Smooth muscle cell (in vitro differentiated cells): ENCODE measurements at regions not wholly inside any gene's neighbourhood (a gene's known extent, or its start where the extent isn't known, plus 50 kb on each side); places are given as distances from the start of the nearest gene placed in this dataset.
"Not testable (repeated sequence)": the region's sequence is repeated elsewhere in the genome, so short reads cannot be mapped to it uniquely, and the experiment has no call there.

Experiments
- DNase-seq: peaks from one replicate; lab custom pipeline; 2025; ENCODE audit not compliant: unreplicated experiment; lab: John Stamatoyannopoulos, UW
- H2AFZ ChIP-seq: fragments of 200-600 bp; sonication (generic); 2 replicates; pipeline ENCODE4 v1.6.0; 2016; ENCODE audit warnings: antibody characterized with exemption, low read depth, mild to moderate bottlenecking
- H3F3A ChIP-seq: fragments of 200-600 bp; sonication (generic); 2 replicates; pipeline ENCODE4 v1.6.0; 2017; ENCODE audit warnings: antibody characterized with exemption, low read depth
- H3K27ac ChIP-seq: fragments of 200-600 bp; sonication (generic); 2 replicates; pipeline ENCODE4 v1.5.1; 2016; ENCODE audit warnings: low read depth, mild to moderate bottlenecking
- H3K27me3 ChIP-seq: fragments of 200-600 bp; sonication (generic); 2 replicates; pipeline ENCODE4 v1.6.1; 2016; ENCODE audit warnings: low read depth, mild to moderate bottlenecking
- H3K36me3 ChIP-seq: fragments of 200-600 bp; sonication (generic); 2 replicates; pipeline ENCODE4 v1.5.1; 2016; ENCODE audit warnings: low read depth
- H3K4me1 ChIP-seq: fragments of 200-600 bp; sonication (generic); 2 replicates; pipeline ENCODE4 v1.5.1; 2016; ENCODE audit warnings: low read depth
- H3K4me2 ChIP-seq: fragments of 200-600 bp; sonication (generic); 2 replicates; pipeline ENCODE4 v1.6.0; 2016; ENCODE audit warnings: mild to moderate bottlenecking
- H3K4me3 ChIP-seq: fragments of 200-600 bp; sonication (generic); 2 replicates; pipeline ENCODE4 v1.5.1; 2016; ENCODE audit warnings: mild to moderate bottlenecking
- H3K79me2 ChIP-seq: fragments of 200-600 bp; sonication (generic); 2 replicates; pipeline ENCODE4 v1.6.0; 2016; ENCODE audit warnings: low read depth, mild to moderate bottlenecking
- H3K9ac ChIP-seq: fragments of 200-600 bp; sonication (generic); 2 replicates; pipeline ENCODE4 v1.6.0; 2016; ENCODE audit warnings: low read depth
- H3K9me3 ChIP-seq: fragments of 200-600 bp; sonication (generic); replicated peaks from 2 replicates; pipeline ENCODE4 v1.5.1; 2016; ENCODE audit warnings: low read depth
- H4K20me1 ChIP-seq: fragments of 200-600 bp; sonication (generic); 2 replicates; pipeline ENCODE4 v1.6.0; 2016; ENCODE audit warnings: low read depth
- WGBS: methylation state at CpG from one replicate; pipeline ENCODE4 v1.1.7; 2016; ENCODE audit warnings: low lambda C conversion rate; 5-methylcytosine and 5-hydroxymethylcytosine counted together

GRCh38 chr9:41047792-41048191, 80.7 kb downstream of the FOXD4L6 start:
- H3K4me1 ChIP-seq, H3K27me3 ChIP-seq, H3K4me3 ChIP-seq, H2AFZ ChIP-seq, DNase-seq, H3K36me3 ChIP-seq, H3K9ac ChIP-seq, H3K27ac ChIP-seq, H3K79me2 ChIP-seq, H3F3A ChIP-seq, H3K4me2 ChIP-seq, H3K9me3 ChIP-seq, H4K20me1 ChIP-seq: not testable (repeated sequence)

- WGBS = 88% methylated on average over 2 of the region's 2 CpGs
- H3F3A ChIP-seq, H2AFZ ChIP-seq: not testable (repeated sequence)
Measured at GRCh38 chr9:41044930-41045329, 83.6 kb downstream of the FOXD4L6 start.

GRCh38 chr9:41043433-41043832, 85.0 kb downstream of the FOXD4L6 start:
- H3K4me3 ChIP-seq, H3K27me3 ChIP-seq, H4K20me1 ChIP-seq, H3K9me3 ChIP-seq, H3F3A ChIP-seq, DNase-seq, H3K36me3 ChIP-seq, H2AFZ ChIP-seq, H3K4me1 ChIP-seq, H3K4me2 ChIP-seq, H3K27ac ChIP-seq, H3K79me2 ChIP-seq, H3K9ac ChIP-seq: not testable (repeated sequence)
- WGBS = no CpG with 5 or more reads among the region's 1 CpG

More at GRCh38 chr9:41044930-41045329, 83.6 kb downstream of the FOXD4L6 start:
- not testable (repeated sequence) for H3K4me2 ChIP-seq, H3K27ac ChIP-seq, H3K9me3 ChIP-seq, H3K4me1 ChIP-seq, H3K9ac ChIP-seq, H3K4me3 ChIP-seq, H3K36me3 ChIP-seq, DNase-seq, H3K79me2 ChIP-seq, H4K20me1 ChIP-seq, H3K27me3 ChIP-seq

GRCh38 chr9:41042111-41042510, 86.4 kb downstream of the FOXD4L6 start:
- DNase-seq, H3F3A ChIP-seq, H2AFZ ChIP-seq, H3K27ac ChIP-seq, H3K27me3 ChIP-seq, H3K4me1 ChIP-seq, H3K4me3 ChIP-seq, H3K79me2 ChIP-seq, H3K9ac ChIP-seq, H3K36me3 ChIP-seq, H3K9me3 ChIP-seq, H3K4me2 ChIP-seq, H4K20me1 ChIP-seq: not testable (repeated sequence)
- WGBS = 62% methylated on average over 4 of the region's 4 CpGs

GRCh38 chr9:41040705-41041342, 87.7 kb downstream of the FOXD4L6 start:
- H4K20me1 ChIP-seq, H3K9me3 ChIP-seq, DNase-seq, H3K4me2 ChIP-seq, H3K79me2 ChIP-seq, H3K27ac ChIP-seq, H3K27me3 ChIP-seq, H3K4me3 ChIP-seq, H3F3A ChIP-seq, H2AFZ ChIP-seq, H3K9ac ChIP-seq, H3K4me1 ChIP-seq, H3K36me3 ChIP-seq: not testable (repeated sequence)

- not testable (repeated sequence) for H3K4me3 ChIP-seq, H4K20me1 ChIP-seq, DNase-seq, H3K27me3 ChIP-seq, H3F3A ChIP-seq, H3K9me3 ChIP-seq, H3K4me1 ChIP-seq, H3K36me3 ChIP-seq, H3K79me2 ChIP-seq, H2AFZ ChIP-seq, H3K4me2 ChIP-seq
- peak overlapping the region; percentile 89 for H3K27ac ChIP-seq
- H3K9ac ChIP-seq = peak overlapping the region; percentile 34
- WGBS = 44% methylated on average over 1 of the region's 1 CpG
Measured at GRCh38 chr9:41035276-41035675, 93.2 kb downstream of the FOXD4L6 start.

- 32% methylated on average over 1 of the region's 1 CpG for WGBS
- not testable (repeated sequence) for H3F3A ChIP-seq, H3K36me3 ChIP-seq, DNase-seq, H3K9me3 ChIP-seq, H3K79me2 ChIP-seq, H3K4me3 ChIP-seq, H3K27me3 ChIP-seq, H4K20me1 ChIP-seq, H2AFZ ChIP-seq, H3K4me2 ChIP-seq, H3K4me1 ChIP-seq
- H3K27ac ChIP-seq = peak overlapping the region; percentile 89
- H3K9ac ChIP-seq = peak overlapping the region; percentile 34
Measured at GRCh38 chr9:41034699-41035197, 93.7 kb downstream of the FOXD4L6 start.

GRCh38 chr9:41033877-41034276, 94.6 kb downstream of the FOXD4L6 start:
- peak overlapping the region; percentile 89 for H3K27ac ChIP-seq
- not testable (repeated sequence) for H4K20me1 ChIP-seq, H3K4me2 ChIP-seq, H3K4me3 ChIP-seq, H3F3A ChIP-seq, H3K79me2 ChIP-seq, H3K36me3 ChIP-seq, H3K9ac ChIP-seq, H3K9me3 ChIP-seq, H3K27me3 ChIP-seq, H2AFZ ChIP-seq, H3K4me1 ChIP-seq, DNase-seq
- WGBS = 46% methylated on average over 4 of the region's 4 CpGs

- H3K27me3 ChIP-seq, H3K9me3 ChIP-seq, H3K79me2 ChIP-seq, H4K20me1 ChIP-seq, DNase-seq, H3K4me2 ChIP-seq, H3K4me3 ChIP-seq, H3K36me3 ChIP-seq, H2AFZ ChIP-seq, H3K9ac ChIP-seq, H3K4me1 ChIP-seq, H3F3A ChIP-seq: not testable (repeated sequence)
- 73% methylated on average over 3 of the region's 3 CpGs for WGBS
- peak overlapping the region; percentile 89 for H3K27ac ChIP-seq
Measured at GRCh38 chr9:41033360-41033759, 95.1 kb downstream of the FOXD4L6 start.
